Osteoblast (primary cell): ENCODE measurements at regions not wholly inside any gene's neighbourhood (a gene's known extent, or its start where the extent isn't known, plus 50 kb on each side); places are given as distances from the start of the nearest gene placed in this dataset.

Experiments used
- DNase-seq: peaks from one replicate; pipeline ENCODE4 v3.0.0; 2011; ENCODE audit warnings: low spot score, mixed read lengths; ENCODE audit not compliant: insufficient read length; ENCODE audit errors: missing footprints
- H2AFZ ChIP-seq: 2 replicates; pipeline ENCODE4 v1.6.0; 2011; ENCODE audit warnings: mild to moderate bottlenecking, low read length
- H3K27ac ChIP-seq: 2 replicates; pipeline ENCODE4 v1.5.1; 2011; ENCODE audit warnings: mild to moderate bottlenecking, low read depth, low read length, moderate library complexity
- H3K27me3 ChIP-seq: 2 replicates; pipeline ENCODE4 v1.6.0; 2012; ENCODE audit warnings: mild to moderate bottlenecking, control low read depth, inconsistent platforms, low read length, moderate library complexity; ENCODE audit not compliant: insufficient read depth
- H3K36me3 ChIP-seq: 2 replicates; pipeline ENCODE4 v1.5.1; 2011; ENCODE audit warnings: mild to moderate bottlenecking, low read length, control low read depth, moderate library complexity; ENCODE audit not compliant: insufficient read depth
- H3K4me1 ChIP-seq: 2 replicates; pipeline ENCODE4 v1.5.1; 2011; ENCODE audit warnings: mild to moderate bottlenecking, low read length, control low read depth, moderate library complexity; ENCODE audit not compliant: insufficient read depth
- H3K4me2 ChIP-seq: 2 replicates; pipeline ENCODE4 v1.6.0; 2011; ENCODE audit warnings: mild to moderate bottlenecking, low read length; ENCODE audit not compliant: insufficient read depth
- H3K4me3 ChIP-seq: fragments of 200-600 bp; sonication (generic); 3 replicates; pipeline ENCODE4 v1.5.1; 2012; ENCODE audit warnings: mild to moderate bottlenecking, low read length, inconsistent platforms; ENCODE audit not compliant: insufficient read depth
- H3K79me2 ChIP-seq: 2 replicates; pipeline ENCODE4 v1.6.0; 2012; ENCODE audit warnings: mild to moderate bottlenecking, low read length, control low read depth, inconsistent platforms; ENCODE audit not compliant: insufficient read depth
- H3K9me3 ChIP-seq: 2 replicates; pipeline ENCODE4 v1.5.1; 2011; ENCODE audit warnings: low read depth, low read length, control low read depth
- H4K20me1 ChIP-seq: 2 replicates; pipeline ENCODE4 v1.6.0; 2012; ENCODE audit warnings: mild to moderate bottlenecking, low read length, control low read depth; ENCODE audit not compliant: insufficient read depth
- TF ChIP-seq, protein P1 (sequence below): IDR thresholded peaks from 2 replicates; pipeline ENCODE4 v1.5.1; 2011; ENCODE audit warnings: mild to moderate bottlenecking, low read depth, low read length, moderate library complexity; ENCODE audit errors: extremely low read depth

- Histone ChIP-seq H3K4me1 (peaks cover 12% of the 10 kb centered on the region), H3K36me3 (no peaks in the 10 kb centered on the region), H4K20me1 (no peaks in the 10 kb centered on the region), H3K79me2 (no peaks in the 10 kb centered on the region), H3K27me3 (peaks cover 3% of the 10 kb centered on the region), H2AFZ (peak overlapping the region; percentile 27), H3K4me3 (no peak overlapping the region), H3K4me2 (no peak overlapping the region), H3K27ac (peak overlapping the region; percentile 26), H3K9me3 (no peaks in the 10 kb centered on the region)
- peak; percentile 77 for DNase-seq
- TF ChIP-seq, protein P1, sequence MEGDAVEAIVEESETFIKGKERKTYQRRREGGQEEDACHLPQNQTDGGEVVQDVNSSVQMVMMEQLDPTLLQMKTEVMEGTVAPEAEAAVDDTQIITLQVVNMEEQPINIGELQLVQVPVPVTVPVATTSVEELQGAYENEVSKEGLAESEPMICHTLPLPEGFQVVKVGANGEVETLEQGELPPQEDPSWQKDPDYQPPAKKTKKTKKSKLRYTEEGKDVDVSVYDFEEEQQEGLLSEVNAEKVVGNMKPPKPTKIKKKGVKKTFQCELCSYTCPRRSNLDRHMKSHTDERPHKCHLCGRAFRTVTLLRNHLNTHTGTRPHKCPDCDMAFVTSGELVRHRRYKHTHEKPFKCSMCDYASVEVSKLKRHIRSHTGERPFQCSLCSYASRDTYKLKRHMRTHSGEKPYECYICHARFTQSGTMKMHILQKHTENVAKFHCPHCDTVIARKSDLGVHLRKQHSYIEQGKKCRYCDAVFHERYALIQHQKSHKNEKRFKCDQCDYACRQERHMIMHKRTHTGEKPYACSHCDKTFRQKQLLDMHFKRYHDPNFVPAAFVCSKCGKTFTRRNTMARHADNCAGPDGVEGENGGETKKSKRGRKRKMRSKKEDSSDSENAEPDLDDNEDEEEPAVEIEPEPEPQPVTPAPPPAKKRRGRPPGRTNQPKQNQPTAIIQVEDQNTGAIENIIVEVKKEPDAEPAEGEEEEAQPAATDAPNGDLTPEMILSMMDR = no peak
Observed at GRCh38 chr1:168643152-168643551, 66.7 kb downstream of the XCL1 start.
